ENCODE measurements at regions not wholly inside any gene's neighbourhood (a gene's known extent, or its start where the extent isn't known, plus 50 kb on each side); places are given as distances from the start of the nearest gene placed in this dataset.

DNA sequence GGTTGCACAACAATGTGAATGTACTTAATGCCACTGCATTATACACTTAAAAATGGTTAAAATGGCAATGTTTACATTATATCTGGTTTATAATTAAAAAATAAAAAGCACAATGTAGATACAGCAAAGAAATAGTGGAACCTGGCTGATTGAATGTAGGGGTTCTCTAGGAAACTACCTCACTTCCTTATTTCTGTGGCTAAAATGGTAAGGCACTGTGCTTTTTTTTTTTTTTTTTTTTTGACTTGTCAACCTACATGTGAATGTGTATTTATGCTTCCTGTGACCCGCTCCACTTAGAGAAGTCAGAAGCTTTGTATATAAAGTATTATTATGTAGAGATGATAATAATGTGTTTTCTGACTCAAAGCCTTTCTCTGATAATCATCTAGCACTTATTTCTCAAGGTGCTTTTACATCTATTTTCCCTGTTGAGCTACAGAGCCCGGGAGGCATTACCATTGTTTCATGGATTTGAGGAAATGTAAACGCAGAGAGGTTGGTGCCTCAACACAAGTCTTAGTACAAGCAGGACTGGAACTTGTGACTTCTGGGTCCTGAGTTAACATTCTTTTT lies 55.0 kb downstream of the SOX4 start:
- DNase-seq = no peak

DNA sequence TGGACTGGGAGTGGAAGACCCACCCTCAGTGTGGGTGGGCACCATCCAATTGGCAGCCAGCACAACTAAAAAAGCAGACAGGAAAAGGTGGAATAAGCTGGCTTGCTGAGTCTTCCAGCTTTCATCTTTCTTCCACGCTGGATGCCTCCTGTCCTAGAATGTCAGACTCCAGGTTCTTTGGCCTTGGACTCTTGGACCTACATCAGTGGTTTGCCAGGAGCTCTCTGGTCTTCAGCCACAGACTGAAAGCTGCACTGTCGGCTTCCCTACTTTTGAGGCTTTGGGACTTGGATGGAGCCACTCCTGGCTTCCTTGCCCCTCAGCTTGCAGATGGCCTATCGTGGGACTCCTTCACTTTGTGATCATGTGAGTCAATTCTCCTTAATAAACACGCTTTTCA lies 59.8 kb downstream of the SOX4 start:
- no peak for DNase-seq

DNA sequence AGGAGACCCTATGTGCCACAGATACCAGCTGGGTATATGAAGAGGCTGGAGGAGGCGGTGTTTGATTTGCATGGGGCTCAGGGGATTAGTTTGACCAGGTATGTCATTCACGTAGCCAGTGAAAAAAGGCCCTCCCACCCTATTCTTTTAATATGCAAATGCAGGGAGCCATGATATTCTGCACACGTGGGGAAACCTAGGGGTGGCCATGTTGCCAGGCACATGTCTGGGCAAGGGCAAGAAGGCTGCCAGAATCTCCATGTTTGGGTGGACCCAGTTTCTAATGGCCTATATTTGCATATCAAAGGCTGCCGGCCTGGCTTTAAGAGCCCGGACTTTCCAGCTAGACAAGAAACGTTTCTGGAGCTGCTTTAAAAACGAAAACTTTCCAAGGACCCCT lies 60.4 kb downstream of the SOX4 start:
- no peak for DNase-seq

DNA sequence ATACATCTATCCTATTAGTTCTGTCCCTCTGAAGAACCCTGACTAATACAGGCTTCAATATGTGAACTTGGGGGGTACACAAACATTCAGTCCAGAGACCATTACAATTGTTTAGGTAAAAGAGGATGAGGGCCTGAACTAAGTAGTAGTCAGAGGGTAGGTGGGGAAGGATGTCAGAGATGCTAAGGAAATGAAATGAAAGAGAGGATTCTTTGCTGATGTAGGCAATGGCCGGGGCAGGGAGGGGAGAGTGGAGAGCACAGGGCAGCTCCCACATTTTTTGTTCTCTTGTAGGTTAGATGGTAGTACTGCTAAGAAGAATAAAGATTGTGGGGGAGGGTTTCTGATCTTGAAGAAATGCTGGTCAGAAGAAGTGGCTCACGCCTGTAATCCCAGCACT lies 60.8 kb downstream of the SOX4 start:
- DNase-seq = no peak

DNA sequence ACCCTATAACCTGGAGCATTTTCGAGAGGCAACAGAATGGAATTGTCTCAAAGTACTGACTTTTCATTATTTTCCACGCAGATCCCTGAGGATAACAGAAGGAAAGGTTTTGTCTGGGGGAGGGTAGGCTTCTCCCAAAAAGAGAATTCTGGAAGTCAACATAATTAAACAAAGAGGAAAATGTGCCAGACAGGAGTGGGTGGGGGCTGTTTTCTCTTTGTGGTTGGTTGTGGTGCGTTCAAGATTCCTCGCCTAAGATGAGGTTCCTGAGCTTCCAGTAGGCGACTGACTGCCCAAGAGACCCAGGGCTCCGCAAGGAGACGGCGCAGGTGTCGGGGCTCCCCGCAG lies 70.4 kb downstream of the SOX4 start:
- DNase-seq = no peak

DNA sequence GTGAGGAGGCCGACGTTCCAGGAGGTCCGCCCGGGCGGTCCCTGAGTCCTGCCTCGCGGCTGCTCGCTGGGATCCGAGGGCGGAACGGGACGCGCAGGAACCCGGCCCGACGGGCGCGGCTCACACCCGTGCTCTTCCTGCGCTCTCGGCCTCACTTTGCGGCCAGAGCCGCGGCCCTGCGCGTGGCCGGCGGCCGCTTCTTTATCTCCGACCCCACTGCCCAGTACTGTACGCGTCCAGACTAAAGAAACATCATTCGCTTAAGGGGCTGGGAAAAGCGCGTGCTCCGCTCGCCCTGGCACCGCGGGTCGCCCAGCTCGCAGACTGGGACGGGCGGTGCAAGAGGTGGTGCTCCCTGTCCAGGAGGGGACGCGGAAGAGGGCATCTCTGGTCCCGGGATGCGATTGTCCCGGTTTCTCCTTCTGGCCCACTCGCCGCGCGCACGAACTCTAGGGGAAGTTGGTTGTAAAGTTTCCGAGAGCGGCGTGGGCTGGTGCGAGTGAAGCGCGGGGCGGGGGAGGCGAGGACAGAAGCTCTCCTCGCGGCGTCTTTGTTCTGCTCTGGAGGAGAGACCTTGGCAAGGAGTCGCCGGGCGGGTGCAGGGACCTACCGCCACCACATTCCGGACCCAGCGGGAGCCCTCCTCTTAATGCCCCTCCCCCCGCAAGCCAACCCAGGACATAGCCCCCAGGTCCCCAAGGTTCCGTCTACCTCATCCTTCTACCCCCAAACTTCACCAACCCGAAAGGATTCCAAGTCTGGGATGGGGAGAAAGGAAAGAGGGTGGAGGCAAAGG lies 71.0 kb downstream of the SOX4 start:
- DNase-seq = no peak

DNA sequence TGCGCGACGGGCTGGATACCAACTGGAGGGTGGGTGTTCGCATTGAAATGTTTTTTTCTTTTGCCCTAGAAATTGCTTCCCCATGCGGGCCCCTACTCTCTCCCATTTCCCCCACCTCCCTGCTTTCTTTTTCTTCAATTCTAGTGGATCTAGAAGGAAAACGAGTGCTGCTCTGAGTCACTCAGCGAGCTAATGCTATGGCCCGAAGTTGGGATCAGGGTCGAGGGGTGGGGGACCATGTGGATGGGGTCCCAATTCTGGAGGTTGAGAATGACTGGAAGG lies 71.5 kb downstream of the SOX4 start:
- DNase-seq = no peak

DNA sequence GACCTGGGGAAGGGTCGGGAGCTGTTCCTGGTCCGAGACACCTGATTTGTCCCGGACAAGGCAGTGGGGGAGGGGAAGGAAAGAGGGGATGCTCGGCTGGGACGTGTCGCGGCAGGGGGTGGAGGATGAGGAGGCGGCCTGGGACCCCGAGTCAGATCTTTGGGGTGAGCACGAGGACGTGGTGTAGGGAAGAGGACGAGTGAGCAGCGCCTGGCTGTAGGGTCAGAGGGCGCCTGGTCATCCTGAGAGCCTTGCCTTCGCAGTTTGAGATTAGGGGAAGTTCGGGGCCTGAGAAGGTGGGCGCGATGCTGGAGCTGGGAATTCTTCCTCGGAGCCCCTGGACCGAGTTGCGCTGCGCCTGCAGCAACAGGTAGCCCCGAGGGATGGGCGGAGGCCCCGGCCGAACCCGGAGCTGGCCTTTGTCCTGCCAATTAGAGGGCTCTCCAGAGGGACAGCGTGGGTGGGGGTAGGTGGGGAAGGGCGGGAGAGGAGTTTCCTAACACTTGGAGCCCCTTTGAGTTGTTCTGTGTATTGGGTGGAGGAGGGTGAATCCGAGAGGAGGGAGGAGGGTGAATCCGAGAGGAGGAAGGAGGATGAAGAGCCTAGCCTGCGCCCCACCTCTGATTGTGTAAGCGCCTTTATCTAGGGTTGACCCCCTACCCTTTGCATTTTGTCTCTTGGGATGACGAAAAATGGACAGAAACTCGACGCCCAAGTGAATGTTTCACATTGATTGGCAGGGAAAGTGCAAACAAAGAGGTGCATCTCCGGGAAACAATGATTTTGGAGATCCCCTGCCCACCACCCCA lies 72.0 kb downstream of the SOX4 start:
- DNase-seq = no peak

DNA sequence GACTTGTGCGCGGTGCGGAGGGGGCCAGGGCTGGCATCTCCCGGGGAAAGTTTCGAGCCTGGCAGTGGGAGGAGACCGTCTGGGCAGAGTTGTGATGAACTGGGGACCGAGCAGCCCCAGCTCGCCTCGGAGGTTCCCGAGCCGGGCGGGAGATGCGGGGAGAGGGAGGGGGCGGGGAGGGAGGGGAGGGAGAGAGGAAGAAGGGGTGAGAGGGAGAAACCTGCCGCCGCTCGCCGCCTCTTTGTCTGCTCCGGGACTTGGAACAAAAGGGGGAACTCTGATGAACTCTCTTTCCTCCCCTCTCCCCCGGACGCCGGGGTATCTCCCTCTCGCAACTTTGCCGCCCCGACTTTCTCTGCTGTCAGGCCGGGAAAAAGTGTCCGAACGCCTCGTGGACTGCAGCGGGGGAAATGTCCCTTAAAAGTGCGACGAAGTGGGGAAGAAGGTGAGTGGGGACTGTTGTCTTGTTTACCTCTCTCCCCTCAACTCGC lies 72.7 kb downstream of the SOX4 start:
- DNase-seq = no peak

DNA sequence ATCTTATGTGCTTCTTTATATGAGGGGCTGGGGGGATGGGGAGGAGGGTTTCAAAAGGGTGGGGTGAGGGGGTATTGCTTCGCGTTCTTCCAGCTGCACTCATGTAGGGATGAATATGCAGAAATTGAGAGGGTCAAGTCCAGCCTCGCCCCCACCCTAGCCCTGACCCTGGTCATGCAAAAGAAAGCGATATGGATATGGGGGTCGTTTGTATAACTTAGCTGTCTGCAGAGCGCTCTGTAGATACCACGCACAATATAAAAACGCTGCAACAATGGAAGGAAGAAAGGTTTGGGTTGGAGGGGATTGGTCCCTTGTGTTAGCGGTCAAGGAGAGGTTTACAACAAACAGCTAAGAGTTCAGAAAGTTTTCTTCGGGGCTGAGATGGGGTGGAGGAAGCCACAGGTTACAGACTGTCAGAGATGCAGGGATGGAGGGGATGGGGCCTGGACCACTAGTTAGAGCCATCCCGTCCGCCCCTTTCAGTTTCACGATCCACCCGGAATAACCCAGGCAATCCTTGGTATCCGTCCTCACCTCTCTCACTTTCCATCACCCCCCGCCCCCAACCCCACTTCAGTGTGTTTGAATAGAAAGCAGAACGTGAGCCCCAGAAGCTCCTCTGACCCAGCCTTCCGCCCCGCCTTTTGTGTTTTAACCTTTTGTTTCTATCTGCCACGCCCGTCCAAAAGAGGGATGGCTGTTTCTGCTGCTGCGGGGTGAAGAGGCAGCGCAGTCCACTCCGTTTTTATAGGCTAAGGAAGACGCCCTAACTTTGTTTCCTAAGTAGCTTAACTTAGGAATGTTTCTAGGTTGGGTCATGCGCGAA lies 73.5 kb downstream of the SOX4 start:
- DNase-seq = no peak

DNA sequence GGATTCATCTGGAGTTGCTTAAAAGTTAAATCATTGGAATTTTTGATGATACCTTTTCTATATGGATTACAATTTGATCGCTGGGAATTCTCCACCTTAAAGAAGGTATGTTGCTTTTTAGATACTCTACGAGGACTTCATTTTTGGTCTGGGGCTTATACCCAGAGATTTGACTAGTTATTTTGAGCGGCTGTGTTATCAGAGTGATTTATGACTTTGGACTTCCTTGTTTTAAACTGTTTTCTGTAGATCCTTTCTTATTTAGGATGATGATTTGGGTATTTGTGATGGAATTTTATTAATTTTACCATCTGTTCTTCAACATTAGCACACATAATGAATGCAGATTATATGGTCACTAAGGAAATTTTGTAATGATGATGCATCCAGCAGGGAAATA lies 75.2 kb downstream of the SOX4 start:
- DNase-seq = no peak

DNA sequence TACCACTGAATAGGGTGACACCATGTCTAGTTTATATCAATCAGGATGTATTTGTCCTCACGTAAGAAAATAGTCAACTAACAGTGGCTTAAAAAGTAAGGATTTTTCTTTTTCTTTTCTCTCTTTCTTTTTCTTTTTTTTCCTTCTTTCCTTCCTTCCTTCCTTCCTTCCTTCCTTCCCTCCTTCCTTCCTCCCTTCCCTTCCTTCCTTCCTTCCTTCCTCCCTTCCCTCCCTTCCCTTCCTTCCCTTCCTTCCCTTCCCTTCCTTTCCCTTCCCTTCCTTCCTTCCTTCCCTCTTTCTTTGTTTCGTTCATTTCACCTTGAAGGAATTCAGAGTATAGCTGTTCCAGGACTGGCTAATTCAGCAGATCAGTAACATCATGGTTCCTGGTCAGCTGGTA lies 83.2 kb downstream of the SOX4 start:
- DNase-seq = no peak

DNA sequence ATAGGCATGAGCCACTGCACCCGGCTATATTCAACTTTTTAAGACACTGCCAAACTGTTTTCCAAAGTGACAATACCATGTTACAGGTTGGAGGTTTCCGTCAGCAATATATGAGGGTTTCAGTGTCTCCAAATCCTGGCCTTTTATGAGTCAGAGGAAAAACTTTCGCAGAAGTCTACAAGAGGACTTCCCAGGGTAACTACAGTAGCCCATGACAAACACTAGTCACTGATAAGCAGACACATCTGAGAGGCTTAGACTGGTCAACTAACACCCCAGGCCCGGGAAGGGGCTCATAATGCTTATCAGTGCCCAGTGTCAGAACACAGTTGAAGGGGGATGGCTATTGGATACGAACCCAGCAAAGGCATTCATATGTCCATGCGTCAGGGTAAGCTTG lies 85.4 kb downstream of the SOX4 start:
- DNase-seq = no peak

DNA sequence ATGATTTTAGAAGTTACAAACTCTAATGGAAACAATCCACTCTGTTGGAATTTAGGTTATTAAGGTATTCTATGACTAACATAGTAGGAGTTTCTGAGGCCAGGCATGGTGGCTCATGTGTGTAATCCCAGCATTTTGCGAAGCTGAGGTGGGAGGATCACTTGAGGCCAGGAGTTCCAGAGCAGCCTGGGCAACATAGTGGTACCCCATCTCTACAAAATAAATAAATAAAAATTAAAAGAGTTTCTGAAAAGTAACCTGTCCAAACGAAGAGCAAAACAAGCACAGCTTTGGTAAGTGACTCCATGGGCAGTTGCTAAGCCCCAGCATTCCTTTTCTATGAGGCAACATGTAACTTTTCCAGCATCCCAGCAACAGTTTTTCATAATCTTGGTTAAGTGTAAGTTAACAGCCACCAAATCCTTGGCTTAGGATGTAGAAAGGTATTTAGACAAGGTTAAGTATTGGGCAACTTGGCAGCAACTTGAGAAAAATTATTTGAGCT lies 86.3 kb downstream of the SOX4 start:
- no peak for DNase-seq

DNA sequence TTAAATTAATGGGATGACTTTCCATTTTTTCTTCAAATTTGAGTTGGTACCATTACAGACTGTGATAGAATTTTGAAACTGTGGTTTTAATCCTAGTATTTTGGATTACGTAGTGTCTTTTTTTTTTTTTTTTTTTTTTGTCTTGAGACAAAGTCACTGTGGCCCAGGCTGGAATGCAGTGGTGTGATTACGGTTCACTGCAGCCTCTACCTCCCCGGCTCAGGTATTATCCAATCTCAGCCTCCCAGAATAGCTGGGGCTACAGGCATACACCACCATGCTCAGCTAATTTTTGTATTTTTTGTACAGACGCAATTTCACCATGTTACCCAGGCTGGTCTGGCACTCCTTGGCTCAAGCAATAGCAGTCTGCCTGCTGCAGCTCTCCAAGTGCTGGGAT lies 87.1 kb downstream of the SOX4 start:
- DNase-seq = no peak

DNA sequence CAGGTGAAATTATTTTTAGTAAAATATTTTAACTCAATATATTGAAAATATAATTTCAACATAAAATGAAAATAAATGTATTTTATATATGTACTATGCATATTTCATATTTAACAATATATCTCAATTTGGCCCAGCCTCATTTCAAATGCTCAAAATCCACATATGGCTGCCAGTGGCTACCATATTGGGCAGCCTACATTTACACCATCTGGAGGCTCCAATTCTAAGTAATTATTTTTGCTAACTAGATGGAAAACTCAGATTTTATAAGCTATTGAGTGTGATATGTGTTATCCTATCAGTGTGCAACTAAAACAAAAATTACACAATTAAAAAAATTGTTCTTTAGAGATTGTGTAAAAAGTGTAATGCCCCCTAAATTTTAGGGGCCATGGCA lies 96.9 kb downstream of the SOX4 start:
- DNase-seq = no peak

DNA sequence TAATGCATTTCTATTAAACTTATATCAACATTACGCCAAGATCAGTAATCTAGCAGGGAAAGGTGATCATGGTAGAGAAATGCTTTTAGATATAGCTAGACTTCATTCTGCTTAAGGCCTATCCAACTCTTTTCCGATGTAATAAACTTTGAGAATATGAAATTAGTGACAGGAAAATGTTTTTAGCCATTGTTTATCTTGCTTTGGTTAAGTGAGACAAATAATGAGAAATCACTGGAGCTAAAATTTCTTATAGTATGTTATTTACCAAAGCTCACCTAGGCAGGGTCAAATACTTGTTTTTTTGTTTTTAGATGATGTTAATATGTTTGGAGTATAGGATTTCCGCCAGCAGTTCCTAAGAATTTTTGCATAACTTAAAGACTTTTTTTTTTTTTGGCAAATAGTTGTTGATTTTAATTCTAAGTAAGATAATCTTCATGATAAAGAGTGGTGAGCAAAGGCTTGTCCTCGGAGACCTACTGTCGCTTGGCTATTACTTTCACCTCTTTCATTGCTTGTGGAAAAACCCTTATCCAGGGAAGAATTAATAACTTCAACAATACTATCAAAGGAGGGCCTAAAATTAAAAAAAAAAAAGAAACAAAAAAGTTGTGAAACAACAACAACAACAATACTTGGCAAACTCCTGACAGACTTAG lies 98.3 kb downstream of the SOX4 start:
- DNase-seq = no peak

DNA sequence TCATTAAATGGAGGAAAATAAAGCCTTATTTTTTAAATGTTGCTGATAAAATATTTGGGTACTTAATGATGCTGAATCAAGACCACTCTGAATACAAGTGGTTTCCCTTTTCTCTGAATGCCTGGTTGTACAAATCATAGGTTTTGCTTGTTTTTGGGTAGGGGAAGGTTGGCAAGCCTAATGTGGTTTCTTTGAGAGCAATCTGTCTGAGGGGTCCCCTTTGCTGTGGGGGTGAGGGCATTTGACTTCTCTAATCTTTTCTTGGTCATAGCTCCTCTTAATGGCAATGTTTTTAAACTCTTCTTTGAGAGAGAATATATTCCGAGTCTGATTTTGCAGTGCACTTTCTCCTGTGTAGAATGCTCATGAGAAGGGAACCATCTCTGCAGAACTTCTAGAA lies 99.2 kb downstream of the SOX4 start:
- no peak for DNase-seq

DNA sequence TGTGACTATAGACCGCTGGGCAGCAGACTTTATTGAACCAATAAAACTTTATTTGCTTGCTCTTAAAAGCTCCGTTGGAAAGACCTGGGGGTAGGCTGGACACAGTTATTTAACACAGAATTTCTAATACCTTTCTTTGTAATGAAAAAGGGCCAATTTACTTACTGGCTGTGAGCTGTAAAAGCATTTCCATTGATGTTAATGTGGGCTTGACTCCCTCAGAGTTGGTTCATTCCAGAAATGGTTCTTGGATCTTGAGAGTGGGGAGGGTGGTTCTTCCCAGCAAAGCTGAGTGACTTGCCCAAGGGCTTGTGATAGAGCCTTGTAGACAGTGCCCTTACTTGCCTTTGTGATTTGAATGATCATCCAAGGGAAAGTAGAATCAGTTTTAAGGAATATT lies 100.6 kb downstream of the SOX4 start:
- DNase-seq = no peak

DNA sequence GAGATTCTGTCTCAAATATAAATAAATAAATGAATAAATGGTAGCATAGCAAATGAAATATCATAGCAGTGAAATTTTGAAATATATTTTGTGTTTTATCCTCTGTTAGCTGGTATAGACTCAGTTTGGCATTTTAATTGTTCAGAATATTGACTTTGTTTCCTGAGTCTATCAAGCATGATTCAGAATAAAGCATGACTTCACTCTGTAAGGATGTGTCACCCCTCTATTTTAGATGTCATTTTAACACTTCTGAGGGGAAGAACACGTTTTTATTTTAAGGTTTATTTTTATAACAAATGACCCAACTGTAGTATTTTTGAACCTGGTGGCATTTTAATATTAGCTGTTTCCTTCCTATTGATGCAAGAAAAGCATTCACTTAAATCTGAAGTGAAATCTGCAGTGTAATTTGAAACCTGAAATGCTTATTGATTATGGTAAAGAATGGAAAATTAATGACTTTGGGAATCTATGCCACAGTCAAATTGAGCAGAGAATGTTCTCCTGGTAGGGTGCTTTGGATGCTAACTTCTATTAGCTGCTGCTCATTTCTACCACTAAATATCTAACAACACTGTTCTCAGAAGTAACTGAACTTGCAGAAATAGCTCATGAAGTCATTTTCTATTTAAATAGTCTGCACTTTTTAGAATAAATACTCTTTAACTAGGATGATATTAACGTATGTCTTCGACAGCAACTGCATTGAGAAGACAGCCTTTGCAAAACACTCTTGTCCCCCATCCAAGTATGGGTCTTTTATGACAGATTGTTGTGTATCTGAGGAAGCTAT lies 114.2 kb downstream of the SOX4 start:
- DNase-seq = no peak

DNA sequence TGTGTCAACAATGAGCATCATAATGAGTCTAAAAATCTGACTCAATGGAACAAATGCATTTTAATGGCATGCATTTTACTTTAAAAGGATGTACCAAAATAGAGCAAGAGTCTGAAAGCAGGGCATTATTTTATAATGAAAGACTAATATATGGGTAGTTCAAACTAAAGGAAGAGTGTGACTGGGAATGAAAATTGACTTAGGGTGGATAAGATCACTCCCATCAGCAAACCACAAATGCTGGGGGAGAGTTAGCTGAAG lies 114.7 kb downstream of the SOX4 start:
- no peak for DNase-seq

DNA sequence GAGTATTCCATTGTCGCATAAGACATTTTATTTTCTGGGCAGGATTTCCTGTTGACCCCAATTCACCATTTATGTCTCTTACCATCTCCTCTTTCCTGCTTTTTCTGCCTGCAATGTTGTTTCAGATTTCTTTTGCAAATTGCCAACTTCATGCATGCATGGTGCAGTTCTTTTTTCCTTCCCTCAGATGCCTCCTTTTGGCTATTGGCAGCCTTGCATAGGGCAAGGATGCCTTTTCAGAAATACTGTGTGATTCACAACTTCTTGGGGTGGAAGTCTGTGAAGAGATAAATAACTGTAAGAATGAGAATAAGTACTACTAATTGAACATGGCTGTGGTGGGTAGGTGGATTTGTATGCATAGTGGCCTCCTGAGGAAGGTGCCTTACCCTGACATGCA lies 116.7 kb downstream of the SOX4 start:
- no peak for DNase-seq

Measured in AML-193 (cell line).